ENCODE measurements at regions not wholly inside any gene's neighbourhood (a gene's known extent, or its start where the extent isn't known, plus 50 kb on each side); places are given as distances from the start of the nearest gene placed in this dataset.

GRCh38 chr22:47393191-47393590, 630.7 kb downstream of the TBC1D22A start:
- H3K4me1 ChIP-seq (replicated peaks in 1 of 2), result no peaks in the 10 kb centered on the region
- ATAC-seq (replicated peaks in 6 of 8), result no peak
- WGBS, 10 experiments, result 90% methylated on average over 2 of the region's 9 CpGs; no CpG with 5 or more reads in 9 of the 10 experiments
- in situ Hi-C loops (cut with MboI; ENCODE audit: low pct_unique_long_range_greater_than_20kb in 2 of 9, low sequenced_read_pairs in 9 of 9, unreplicated experiment in 9 of 9), result loop anchor here in 1 of 9 experiments (25.0 kb wide), 1 partner anchor 156 kb away; no protein-coding TSS in a partner anchor
- no peak overlapping the region for H3K27ac ChIP-seq
- H3K4me3 ChIP-seq, result no peak overlapping the region

GRCh38 chr22:47392729-47393128, 630.3 kb downstream of the TBC1D22A start:
- in situ Hi-C loops (cut with MboI; ENCODE audit: low pct_unique_long_range_greater_than_20kb in 2 of 9, low sequenced_read_pairs in 9 of 9, unreplicated experiment in 9 of 9), result loop anchor here in 1 of 9 experiments (25.0 kb wide), 1 partner anchor 155 kb away; no protein-coding TSS in a partner anchor
- 30 to 86% (median 80%) methylated on average over 2 to 3 of the region's 8 CpGs; no CpG with 5 or more reads in 7 of the 10 experiments for WGBS, 10 experiments

GRCh38 chr22:47392054-47392347, 629.6 kb downstream of the TBC1D22A start:
- Histone ChIP-seq H3K4me3 (no peak overlapping the region), H3K27ac (no peak overlapping the region), H3K4me1 (replicated peaks in 1 of 2) (no peaks in the 10 kb centered on the region)
- WGBS, 10 experiments, result 60 to 93% (median 73%) methylated on average over 1 to 7 of the region's 11 CpGs; no CpG with 5 or more reads in 5 of the 10 experiments
- ATAC-seq (replicated peaks in 6 of 8), result no peak
- in situ Hi-C loops (cut with MboI; ENCODE audit: low pct_unique_long_range_greater_than_20kb in 2 of 9, low sequenced_read_pairs in 9 of 9, unreplicated experiment in 9 of 9), result loop anchor here in 1 of 9 experiments (25.0 kb wide), 1 partner anchor 155 kb away; no protein-coding TSS in a partner anchor

More at GRCh38 chr22:47392729-47393128, 630.3 kb downstream of the TBC1D22A start:
- no peak for ATAC-seq (replicated peaks in 6 of 8)
- no peak overlapping the region for H3K4me3 ChIP-seq
- no peak overlapping the region for H3K27ac ChIP-seq
- no peaks in the 10 kb centered on the region for H3K4me1 ChIP-seq (replicated peaks in 1 of 2)

- in situ Hi-C loops (cut with MboI; ENCODE audit: low pct_unique_long_range_greater_than_20kb in 2 of 9, low sequenced_read_pairs in 9 of 9, unreplicated experiment in 9 of 9), result loop anchor here in 1 of 9 experiments (25.0 kb wide), 1 partner anchor 154 kb away; no protein-coding TSS in a partner anchor
- ATAC-seq (replicated peaks in 6 of 8), result no peak
- no peak overlapping the region for H3K27ac ChIP-seq
- WGBS, 10 experiments, result 0 to 100% (median 64%) methylated on average over 1 to 3 of the region's 23 CpGs; no CpG with 5 or more reads in 4 of the 10 experiments
- no peaks in the 10 kb centered on the region for H3K4me1 ChIP-seq (replicated peaks in 1 of 2)
- no peak overlapping the region for H3K4me3 ChIP-seq
Observed at GRCh38 chr22:47391169-47392053, 629.0 kb downstream of the TBC1D22A start.

GRCh38 chr22:47390026-47390970, 627.8 kb downstream of the TBC1D22A start:
- WGBS, 10 experiments, result 40 to 100% (median 72%) methylated on average over 1 to 22 of the region's 44 CpGs; no CpG with 5 or more reads in 1 of the 10 experiments
- ATAC-seq (replicated peaks in 6 of 8), result no peak
- in situ Hi-C loops (cut with MboI; ENCODE audit: low pct_unique_long_range_greater_than_20kb in 2 of 9, low sequenced_read_pairs in 9 of 9, unreplicated experiment in 9 of 9), result loop anchor here in 1 of 9 experiments (25.0 kb wide), 1 partner anchor 153 kb away; no protein-coding TSS in a partner anchor
- Histone ChIP-seq H3K4me3 (no peak overlapping the region), H3K27ac (no peak overlapping the region), H3K4me1 (replicated peaks in 1 of 2) (no peaks in the 10 kb centered on the region)

GRCh38 chr22:47389201-47389600, 626.8 kb downstream of the TBC1D22A start:
- H3K27ac ChIP-seq, result no peak overlapping the region
- H3K4me3 ChIP-seq, result no peak overlapping the region
- no peaks in the 10 kb centered on the region for H3K4me1 ChIP-seq (replicated peaks in 1 of 2)
- ATAC-seq (replicated peaks in 6 of 8), result no peak
- in situ Hi-C loops (cut with MboI; ENCODE audit: low pct_unique_long_range_greater_than_20kb in 2 of 9, low sequenced_read_pairs in 9 of 9, unreplicated experiment in 9 of 9), result loop anchor here in 1 of 9 experiments (25.0 kb wide), 1 partner anchor 152 kb away; no protein-coding TSS in a partner anchor
- 0 to 100% (median 43%) methylated on average over 1 to 7 of the region's 11 CpGs; no CpG with 5 or more reads in 2 of the 10 experiments for WGBS, 10 experiments

GRCh38 chr22:47388778-47389177, 626.3 kb downstream of the TBC1D22A start:
- in situ Hi-C loops (cut with MboI; ENCODE audit: low pct_unique_long_range_greater_than_20kb in 2 of 9, low sequenced_read_pairs in 9 of 9, unreplicated experiment in 9 of 9), result loop anchor here in 1 of 9 experiments (25.0 kb wide), 1 partner anchor 151 kb away; no protein-coding TSS in a partner anchor
- no peak overlapping the region for H3K27ac ChIP-seq

GRCh38 chr22:47388331-47388730, 625.9 kb downstream of the TBC1D22A start:
- 17 to 46% (median 39%) methylated on average over 1 to 6 of the region's 7 CpGs; no CpG with 5 or more reads in 4 of the 10 experiments for WGBS, 10 experiments
- Histone ChIP-seq H3K27ac (no peak overlapping the region), H3K4me1 (replicated peaks in 1 of 2) (no peaks in the 10 kb centered on the region), H3K4me3 (no peak overlapping the region)
- in situ Hi-C loops (cut with MboI; ENCODE audit: low pct_unique_long_range_greater_than_20kb in 2 of 9, low sequenced_read_pairs in 9 of 9, unreplicated experiment in 9 of 9), result loop anchor here in 1 of 9 experiments (25.0 kb wide), 1 partner anchor 151 kb away; no protein-coding TSS in a partner anchor
- no peak for ATAC-seq (replicated peaks in 6 of 8)

More at GRCh38 chr22:47388778-47389177, 626.3 kb downstream of the TBC1D22A start:
- H3K4me1 ChIP-seq (replicated peaks in 1 of 2), result no peaks in the 10 kb centered on the region
- 0 to 78% (median 16%) methylated on average over 1 to 5 of the region's 5 CpGs; no CpG with 5 or more reads in 4 of the 10 experiments for WGBS, 10 experiments
- ATAC-seq (replicated peaks in 6 of 8), result no peak
- no peak overlapping the region for H3K4me3 ChIP-seq

- H3K4me3 ChIP-seq, result no peak overlapping the region
- WGBS, 10 experiments, result 22 to 90% (median 47%) methylated on average over 1 to 6 of the region's 20 CpGs; no CpG with 5 or more reads in 3 of the 10 experiments
- H3K4me1 ChIP-seq (replicated peaks in 1 of 2), result no peaks in the 10 kb centered on the region
- in situ Hi-C loops (cut with MboI; ENCODE audit: low pct_unique_long_range_greater_than_20kb in 2 of 9, low sequenced_read_pairs in 9 of 9, unreplicated experiment in 9 of 9), result loop anchor here in 1 of 9 experiments (25.0 kb wide), 1 partner anchor 150 kb away; no protein-coding TSS in a partner anchor
- H3K27ac ChIP-seq, result no peak overlapping the region
- no peak for ATAC-seq (replicated peaks in 6 of 8)
Observed at GRCh38 chr22:47386812-47387510, 624.5 kb downstream of the TBC1D22A start.

GRCh38 chr22:47384977-47385376, 622.5 kb downstream of the TBC1D22A start:
- WGBS, 10 experiments, result 12 to 85% (median 41%) methylated on average over 1 to 7 of the region's 8 CpGs; no CpG with 5 or more reads in 3 of the 10 experiments
- ATAC-seq (replicated peaks in 6 of 8), result no peak

GRCh38 chr22:47382164-47382890, 619.9 kb downstream of the TBC1D22A start:
- no peaks in the 10 kb centered on the region for H3K4me1 ChIP-seq (replicated peaks in 1 of 2)
- in situ Hi-C loops (cut with MboI; ENCODE audit: low pct_unique_long_range_greater_than_20kb in 2 of 9, low sequenced_read_pairs in 9 of 9, unreplicated experiment in 9 of 9), result loop anchor here in 1 of 9 experiments (25.0 kb wide), 1 partner anchor 145 kb away; no protein-coding TSS in a partner anchor
- WGBS, 10 experiments, result 21 to 100% (median 57%) methylated on average over 1 to 6 of the region's 7 CpGs; no CpG with 5 or more reads in 5 of the 10 experiments
- no peak for ATAC-seq (replicated peaks in 6 of 8)
- H3K4me3 ChIP-seq, result no peak overlapping the region
- H3K27ac ChIP-seq, result no peak overlapping the region

More at GRCh38 chr22:47384977-47385376, 622.5 kb downstream of the TBC1D22A start:
- Histone ChIP-seq H3K27ac (no peak overlapping the region), H3K4me3 (no peak overlapping the region), H3K4me1 (replicated peaks in 1 of 2) (no peaks in the 10 kb centered on the region)
- in situ Hi-C loops (cut with MboI; ENCODE audit: low pct_unique_long_range_greater_than_20kb in 2 of 9, low sequenced_read_pairs in 9 of 9, unreplicated experiment in 9 of 9), result loop anchor here in 1 of 9 experiments (25.0 kb wide), 1 partner anchor 148 kb away; no protein-coding TSS in a partner anchor
